NT2/D1 (cell line): ENCODE measurements at regions not wholly inside any gene's neighbourhood (a gene's known extent, or its start where the extent isn't known, plus 50 kb on each side); places are given as distances from the start of the nearest gene placed in this dataset.

Experiments
- YY1 ChIP-seq: IDR thresholded peaks from 2 replicates; pipeline ENCODE4 v1.6.1; 2011; ENCODE audit not compliant: insufficient read length, insufficient read depth
- ZNF274 ChIP-seq: IDR thresholded peaks from 2 replicates; pipeline ENCODE4 v1.6.1; 2011; ENCODE audit warnings: mild to moderate bottlenecking, low read depth, low read length

DNA sequence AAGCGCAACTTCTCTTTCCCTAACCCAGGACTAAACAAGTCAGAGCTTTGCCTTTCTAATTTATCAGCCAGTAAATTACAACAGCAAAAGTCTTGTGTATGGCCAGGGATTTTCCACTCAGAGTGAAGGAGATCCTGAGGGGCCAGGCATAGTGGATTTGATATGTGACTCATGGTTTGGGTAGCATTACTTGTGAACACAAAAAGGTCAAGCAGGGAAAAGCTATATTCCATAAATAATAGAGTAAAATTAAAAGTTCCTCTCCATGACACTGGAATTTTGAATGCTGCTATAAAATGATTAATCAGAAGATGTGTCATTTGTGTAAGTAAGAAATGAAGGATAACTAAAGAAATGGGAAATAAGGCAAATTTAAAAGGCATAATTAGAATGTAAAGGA lies 284.8 kb downstream of the HLX start:
- TF ChIP-seq YY1 (no peak), ZNF274 (no peak)
